BJ (cell line): ENCODE measurements at regions not wholly inside any gene's neighbourhood (a gene's known extent, or its start where the extent isn't known, plus 50 kb on each side); places are given as distances from the start of the nearest gene placed in this dataset.

Source experiments
- CTCF ChIA-PET: fragments of 350-600 bp; formaldehyde crosslinking; extraction: SDS; loops from one replicate; lab custom pipeline; 2021; ENCODE audit warnings: antibody characterized with exemption, inconsistent platforms; lab: Yijun Ruan, JAX
- POLR2A ChIA-PET: fragments of 300-600 bp; sonication (Branson Sonifier 250); formaldehyde crosslinking; extraction: SDS; loops from one replicate; lab custom pipeline; 2021; ENCODE audit warnings: antibody characterized with exemption; lab: Charles Lee
- DNase-seq: peaks from one replicate; pipeline ENCODE4 v3.0.0-alpha.2; 2011; ENCODE audit warnings: low read depth
- H3K27me3 ChIP-seq: 2 replicates; pipeline ENCODE4 v1.6.0; 2011; ENCODE audit warnings: low read length; ENCODE audit not compliant: control insufficient read depth, insufficient read depth
- H3K36me3 ChIP-seq: 2 replicates; pipeline ENCODE4 v1.5.1; 2011; ENCODE audit warnings: low read length; ENCODE audit not compliant: control insufficient read depth, insufficient read depth
- H3K4me3 ChIP-seq: 2 replicates; pipeline ENCODE4 v1.5.1; 2011; ENCODE audit warnings: low read depth, mild to moderate bottlenecking, control low read depth, low read length
- TF ChIP-seq, protein P1 (sequence below): IDR thresholded peaks from 2 replicates; pipeline ENCODE4 v1.5.1; 2011; ENCODE audit warnings: low read depth, mild to moderate bottlenecking, control low read depth, inconsistent platforms, low read length, moderate library complexity; ENCODE audit not compliant: insufficient read depth

DNA sequence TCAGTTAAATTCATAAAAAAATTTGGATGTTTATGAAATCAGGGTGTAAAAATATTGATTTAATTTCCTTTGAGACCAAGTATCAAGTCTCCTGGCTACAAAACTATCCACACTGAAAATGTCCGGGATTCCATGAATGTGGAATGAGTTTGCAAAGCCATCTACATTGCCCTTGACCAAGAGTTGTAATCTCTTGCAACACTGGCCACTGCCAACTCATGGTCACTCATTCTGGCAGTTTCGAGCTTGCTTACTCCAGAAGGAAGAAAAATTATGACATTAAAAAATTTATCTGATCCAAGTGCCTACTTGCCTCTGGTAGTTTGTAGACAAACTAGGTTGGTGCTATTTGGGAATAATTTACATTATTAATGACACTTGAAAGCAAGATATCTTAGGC lies 84.2 kb downstream of the NPY start:
- no peaks in the 10 kb centered on the region for H3K36me3 ChIP-seq
- no peak overlapping the region for H3K4me3 ChIP-seq
- ChIA-PET CTCF (no interaction called here), POLR2A (no interaction called here)
- no peak for DNase-seq
- no peaks in the 10 kb centered on the region for H3K27me3 ChIP-seq
- TF ChIP-seq, protein P1, sequence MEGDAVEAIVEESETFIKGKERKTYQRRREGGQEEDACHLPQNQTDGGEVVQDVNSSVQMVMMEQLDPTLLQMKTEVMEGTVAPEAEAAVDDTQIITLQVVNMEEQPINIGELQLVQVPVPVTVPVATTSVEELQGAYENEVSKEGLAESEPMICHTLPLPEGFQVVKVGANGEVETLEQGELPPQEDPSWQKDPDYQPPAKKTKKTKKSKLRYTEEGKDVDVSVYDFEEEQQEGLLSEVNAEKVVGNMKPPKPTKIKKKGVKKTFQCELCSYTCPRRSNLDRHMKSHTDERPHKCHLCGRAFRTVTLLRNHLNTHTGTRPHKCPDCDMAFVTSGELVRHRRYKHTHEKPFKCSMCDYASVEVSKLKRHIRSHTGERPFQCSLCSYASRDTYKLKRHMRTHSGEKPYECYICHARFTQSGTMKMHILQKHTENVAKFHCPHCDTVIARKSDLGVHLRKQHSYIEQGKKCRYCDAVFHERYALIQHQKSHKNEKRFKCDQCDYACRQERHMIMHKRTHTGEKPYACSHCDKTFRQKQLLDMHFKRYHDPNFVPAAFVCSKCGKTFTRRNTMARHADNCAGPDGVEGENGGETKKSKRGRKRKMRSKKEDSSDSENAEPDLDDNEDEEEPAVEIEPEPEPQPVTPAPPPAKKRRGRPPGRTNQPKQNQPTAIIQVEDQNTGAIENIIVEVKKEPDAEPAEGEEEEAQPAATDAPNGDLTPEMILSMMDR, result no peak

- Histone ChIP-seq H3K4me3 (no peak overlapping the region), H3K36me3 (no peaks in the 10 kb centered on the region), H3K27me3 (no peaks in the 10 kb centered on the region)
- ChIA-PET CTCF (interaction anchor here (1.8 kb wide), 1 partner anchor 10 kb away, joined by 7 read pairs; no protein-coding TSS in a partner anchor), POLR2A (no interaction called here)
- TF ChIP-seq, protein P1, result no peak
- no peak for DNase-seq
Observed at GRCh38 chr7:24370541-24370940, 86.6 kb downstream of the NPY start.

DNA sequence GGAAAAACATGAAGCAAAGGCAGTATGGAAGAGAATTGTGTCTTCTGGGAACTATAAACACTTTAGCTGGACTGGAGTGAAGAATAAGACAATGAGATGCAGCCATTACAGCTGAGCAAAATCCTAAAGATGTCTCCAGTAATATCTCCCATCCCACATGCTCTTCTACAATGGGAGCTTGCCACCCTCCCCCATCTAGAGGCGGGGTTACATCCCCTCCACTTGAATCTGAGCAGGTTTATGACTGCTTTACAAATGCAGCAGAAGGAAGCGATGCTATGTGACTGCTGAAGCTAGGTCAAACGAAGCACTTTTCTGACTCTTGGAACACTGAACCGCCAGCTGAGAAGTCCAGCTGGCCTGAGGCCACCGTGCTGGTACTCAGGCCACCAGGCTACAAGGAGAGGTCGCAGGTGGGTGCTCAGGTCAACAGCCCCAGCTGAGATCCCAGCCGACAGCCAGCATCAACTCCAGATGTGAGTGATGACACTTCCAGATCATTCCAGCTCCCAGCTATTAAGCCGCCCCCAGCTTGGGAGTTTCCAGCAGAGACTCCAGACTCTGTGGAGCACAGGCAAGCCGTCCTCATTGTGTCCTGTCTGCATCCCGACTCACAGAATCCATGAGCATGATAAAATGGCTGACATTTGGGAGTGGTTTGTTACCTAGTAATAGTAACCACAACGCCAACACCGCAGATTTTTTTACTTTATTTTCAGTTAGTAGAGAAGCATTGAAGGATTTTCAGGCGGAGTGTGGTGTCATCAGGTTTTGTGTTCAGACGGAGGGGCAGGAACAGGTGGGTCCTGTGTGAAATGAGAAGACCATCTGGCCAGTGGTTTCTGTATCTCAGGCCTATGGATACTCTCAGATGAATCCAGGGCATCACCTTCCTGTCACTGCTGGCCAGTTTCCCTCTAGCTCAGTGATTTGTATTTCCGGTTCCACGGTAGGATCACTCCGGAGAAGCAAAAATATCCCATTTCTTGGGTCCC lies 89.3 kb downstream of the NPY start:
- CTCF ChIA-PET, result interaction anchor here (0.9 to 1.8 kb wide), 2 partner anchors 9 to 18 kb away, joined by 3 to 4 read pairs; no protein-coding TSS in a partner anchor
- Histone ChIP-seq H3K36me3 (no peaks in the 10 kb centered on the region), H3K4me3 (no peak overlapping the region), H3K27me3 (no peaks in the 10 kb centered on the region)
- no peak for DNase-seq
- POLR2A ChIA-PET, result no interaction called here
- TF ChIP-seq, protein P1, result no peak

DNA sequence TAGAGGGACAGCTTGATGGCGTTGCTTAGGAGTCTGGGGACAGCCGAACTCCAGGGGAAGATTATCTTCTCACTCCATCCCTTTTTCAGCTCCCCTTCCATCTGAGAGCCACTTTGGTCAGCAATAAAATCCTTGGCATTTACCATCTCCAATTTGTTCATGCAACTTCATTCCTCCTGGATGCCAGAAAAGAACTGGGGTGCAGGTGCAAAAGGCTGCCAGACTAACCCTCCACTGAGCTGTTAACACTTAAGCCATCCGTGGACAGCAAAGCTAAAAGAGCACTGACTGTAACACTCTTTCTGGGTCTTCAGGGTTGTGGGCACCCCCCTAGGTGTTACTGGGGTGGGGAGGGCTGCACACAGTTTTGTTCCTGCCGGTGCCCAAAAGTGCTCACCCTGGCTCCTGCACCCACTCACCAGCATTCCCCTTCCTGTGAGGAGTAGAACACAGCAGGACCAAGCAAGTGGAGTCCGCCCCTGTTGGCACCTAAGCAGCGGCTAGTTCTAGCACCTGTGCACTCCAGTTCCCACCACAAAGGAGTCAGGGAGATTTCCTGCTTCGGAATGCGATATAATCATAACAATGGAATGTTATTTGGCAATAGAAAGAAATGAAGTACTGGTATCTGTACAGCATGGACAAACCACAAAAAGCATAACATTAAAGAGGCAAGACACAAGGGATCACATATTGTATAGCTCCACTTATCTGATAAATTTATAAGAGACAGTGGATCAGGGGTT lies 95.1 kb downstream of the NPY start:
- Histone ChIP-seq H3K36me3 (no peaks in the 10 kb centered on the region), H3K4me3 (no peak overlapping the region), H3K27me3 (no peaks in the 10 kb centered on the region)
- TF ChIP-seq, protein P1, result no peak
- DNase-seq, result no peak
- ChIA-PET POLR2A (no interaction called here), CTCF (no interaction called here)

GRCh38 chr7:24381894-24382505 lies 98.0 kb downstream of the NPY start:
- no peaks in the 10 kb centered on the region for H3K27me3 ChIP-seq
- H3K36me3 ChIP-seq, result no peaks in the 10 kb centered on the region
- H3K4me3 ChIP-seq, result no peak overlapping the region
- DNase-seq, result no peak
- CTCF ChIA-PET, result interaction anchor here (0.6 to 2.5 kb wide), 16 partner anchors 9 to 685 kb away, joined by 3 to 18 read pairs (median 4); no protein-coding TSS in a partner anchor
- TF ChIP-seq, protein P1, result peak; percentile 45
- POLR2A ChIA-PET, result no interaction called here
